Nephron (organoid): ENCODE measurements at regions not wholly inside any gene's neighbourhood (a gene's known extent, or its start where the extent isn't known, plus 50 kb on each side); places are given as distances from the start of the nearest gene placed in this dataset.

Source experiments
- H3K27ac Mint-ChIP-seq, 3 experiments: 2 replicates each; pipeline ENCODE4 v1.8.0; 2020; ENCODE audit warnings: mixed read lengths in 3 of 3, mild to moderate bottlenecking in 2 of 3, moderate library complexity in 1 of 3
- H3K27me3 Mint-ChIP-seq: 2 replicates; pipeline ENCODE4 v1.8.0; 2021; ENCODE audit warnings: low read depth, mild to moderate bottlenecking, moderate library complexity, mixed read lengths
- H3K36me3 Mint-ChIP-seq: 2 replicates; pipeline ENCODE4 v1.8.0; 2020; ENCODE audit warnings: low read depth, mixed read lengths
- H3K4me1 Mint-ChIP-seq: 2 replicates; pipeline ENCODE4 v1.8.0; 2020; ENCODE audit warnings: mixed read lengths
- H3K4me3 Mint-ChIP-seq, 3 experiments: 2 replicates each; pipeline ENCODE4 v1.8.0; 2020; ENCODE audit warnings: mild to moderate bottlenecking in 3 of 3, mixed read lengths in 3 of 3, moderate library complexity in 2 of 3
- H3K9me3 Mint-ChIP-seq: 2 replicates; pipeline ENCODE4 v1.8.0; 2020; ENCODE audit warnings: mixed read lengths
- TF ChIP-seq, protein P1 (sequence below), 3 experiments: fragments of 200-600 bp; sonication (generic); IDR thresholded peaks; one replicate each; pipeline ENCODE4 v1.5.0; 2021; ENCODE audit warnings: antibody characterized with exemption in 3 of 3; ENCODE audit not compliant: unreplicated experiment in 3 of 3

- TF ChIP-seq, protein P1, sequence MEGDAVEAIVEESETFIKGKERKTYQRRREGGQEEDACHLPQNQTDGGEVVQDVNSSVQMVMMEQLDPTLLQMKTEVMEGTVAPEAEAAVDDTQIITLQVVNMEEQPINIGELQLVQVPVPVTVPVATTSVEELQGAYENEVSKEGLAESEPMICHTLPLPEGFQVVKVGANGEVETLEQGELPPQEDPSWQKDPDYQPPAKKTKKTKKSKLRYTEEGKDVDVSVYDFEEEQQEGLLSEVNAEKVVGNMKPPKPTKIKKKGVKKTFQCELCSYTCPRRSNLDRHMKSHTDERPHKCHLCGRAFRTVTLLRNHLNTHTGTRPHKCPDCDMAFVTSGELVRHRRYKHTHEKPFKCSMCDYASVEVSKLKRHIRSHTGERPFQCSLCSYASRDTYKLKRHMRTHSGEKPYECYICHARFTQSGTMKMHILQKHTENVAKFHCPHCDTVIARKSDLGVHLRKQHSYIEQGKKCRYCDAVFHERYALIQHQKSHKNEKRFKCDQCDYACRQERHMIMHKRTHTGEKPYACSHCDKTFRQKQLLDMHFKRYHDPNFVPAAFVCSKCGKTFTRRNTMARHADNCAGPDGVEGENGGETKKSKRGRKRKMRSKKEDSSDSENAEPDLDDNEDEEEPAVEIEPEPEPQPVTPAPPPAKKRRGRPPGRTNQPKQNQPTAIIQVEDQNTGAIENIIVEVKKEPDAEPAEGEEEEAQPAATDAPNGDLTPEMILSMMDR (IDR thresholded peaks at IDR 0.05; ENCODE audit: unreplicated experiment in 3 of 3) = no peak
- Mint-ChIP-seq H3K9me3 (no peaks in the 10 kb centered on the region), H3K4me1 (peaks cover 7% of the 10 kb centered on the region), H3K27me3 (no peaks in the 10 kb centered on the region), H3K36me3 (no peaks in the 10 kb centered on the region), H3K4me3 (no peak overlapping the region), H3K27ac (no peak overlapping the region)
These were observed 51.6 kb upstream of the ELOVL6 start for GRCh38 chr4:110250023-110250387.

- Mint-ChIP-seq H3K27ac (no peak overlapping the region), H3K9me3 (no peaks in the 10 kb centered on the region), H3K27me3 (no peaks in the 10 kb centered on the region), H3K36me3 (no peaks in the 10 kb centered on the region), H3K4me3 (no peak overlapping the region), H3K4me1 (peaks cover 7% of the 10 kb centered on the region)
- TF ChIP-seq, protein P1 (IDR thresholded peaks at IDR 0.05; ENCODE audit: unreplicated experiment in 3 of 3) = no peak
These were observed 50.4 kb upstream of the ELOVL6 start for GRCh38 chr4:110248831-110249253.
